Panc1 (cell line): ENCODE measurements at regions not wholly inside any gene's neighbourhood (a gene's known extent, or its start where the extent isn't known, plus 50 kb on each side); places are given as distances from the start of the nearest gene placed in this dataset.

Experiments used
- ATAC-seq: fragments of 200-7000 bp; cut with Tn5 transposase; 2 replicates; pipeline ENCODE4 v1.9.1; 2020; ENCODE audit warnings: mild to moderate bottlenecking, moderate library complexity
- BruUV-seq: library from RNA; stranded (reverse); fragments of 400-500 nt; replicated peaks from 2 replicates; lab custom pipeline; 2021; lab: Mats Ljungman, UMichigan
- CTCF ChIA-PET: fragments of 300-600 bp; sonication (Branson Sonifier 250); formaldehyde crosslinking; loops from one replicate; lab custom pipeline; 2022; ENCODE audit warnings: antibody characterized with exemption; lab: Charles Lee
- POLR2A ChIA-PET: fragments of 300-600 bp; sonication (Branson Sonifier 250); formaldehyde crosslinking; loops from one replicate; lab custom pipeline; 2022; ENCODE audit warnings: antibody characterized with exemption; lab: Charles Lee
- DNase-seq: peaks from one replicate; pipeline ENCODE4 v3.0.0-alpha.2; 2010; ENCODE audit warnings: low read depth, low spot score
- H3K27ac ChIP-seq: 2 replicates; pipeline ENCODE4 v1.5.1; 2011; ENCODE audit warnings: mild to moderate bottlenecking, low read length, inconsistent platforms
- H3K27me3 ChIP-seq: fragments of 200-500 bp; sonication (Bioruptor generic); 2 replicates; pipeline ENCODE4 v1.6.0; 2014; ENCODE audit warnings: low read length, inconsistent platforms; ENCODE audit not compliant: control insufficient read depth, insufficient read depth
- H3K36me3 ChIP-seq: fragments of 200-500 bp; sonication (Bioruptor generic); 2 replicates; pipeline ENCODE4 v1.5.1; 2014; ENCODE audit warnings: inconsistent platforms, mild to moderate bottlenecking, low read length, moderate library complexity; ENCODE audit not compliant: control insufficient read depth, insufficient read depth
- H3K4me1 ChIP-seq: 2 replicates; pipeline ENCODE4 v1.5.1; 2011; ENCODE audit warnings: inconsistent platforms, mild to moderate bottlenecking, low read length, moderate library complexity; ENCODE audit not compliant: control insufficient read depth, insufficient read depth
- H3K4me3 ChIP-seq, 2 experiments: 2 replicates each; pipeline ENCODE4 v1.5.1; 2011 to 2012; ENCODE audit warnings: low read depth in 2 of 2, low read length in 2 of 2, mild to moderate bottlenecking in 2 of 2, inconsistent platforms in 1 of 2, moderate library complexity in 1 of 2
- H3K9me3 ChIP-seq: fragments of 200-500 bp; sonication (Bioruptor generic); 2 replicates; pipeline ENCODE4 v1.5.1; 2014; ENCODE audit warnings: low read depth, mild to moderate bottlenecking, inconsistent platforms, low read length, moderate library complexity; ENCODE audit not compliant: control insufficient read depth, insufficient read depth
- POLR2AphosphoS5 ChIP-seq: IDR thresholded peaks from 2 replicates; pipeline ENCODE4 v1.6.1; 2012; ENCODE audit warnings: mild to moderate bottlenecking, low read depth, low read length, moderate library complexity
- SIN3A ChIP-seq: IDR thresholded peaks from 2 replicates; pipeline ENCODE4 v1.6.1; 2012; ENCODE audit warnings: low read depth, mild to moderate bottlenecking, low read length, moderate library complexity, borderline replicate concordance; ENCODE audit not compliant: insufficient read depth
- TCF7L2 ChIP-seq: IDR thresholded peaks from 2 replicates; pipeline ENCODE4 v1.6.1; 2011; ENCODE audit warnings: mild to moderate bottlenecking, low read depth, low read length, inconsistent platforms
- in situ Hi-C: cut with HindIII; loops from 2 replicates; pipeline ENCODE4 v1.10.0; 2016; ENCODE audit warnings: low sequenced_read_pairs, low pct_unique_long_range_greater_than_20kb
- intact Hi-C: fragments of 100-400 bp; cut with micrococcal nuclease; formaldehyde crosslinking; loops from one replicate; pipeline ENCODE4 v1.10.0; 2022; ENCODE audit not compliant: unreplicated experiment
- TF ChIP-seq, protein P1 (sequence below), 2 experiments: IDR thresholded peaks; 2 replicates each; pipeline ENCODE4 v1.6.1; 2011 to 2012; ENCODE audit warnings: low read depth in 2 of 2, control low read depth in 1 of 2, low read length in 1 of 2, mild to moderate bottlenecking in 1 of 2, moderate library complexity in 1 of 2; ENCODE audit not compliant: insufficient read depth in 1 of 2
- TF ChIP-seq, protein P2 (sequence below): fragments of 450-650 bp; IDR thresholded peaks from 2 replicates; pipeline ENCODE4 v1.5.1; 2017; ENCODE audit warnings: mild to moderate bottlenecking

DNA sequence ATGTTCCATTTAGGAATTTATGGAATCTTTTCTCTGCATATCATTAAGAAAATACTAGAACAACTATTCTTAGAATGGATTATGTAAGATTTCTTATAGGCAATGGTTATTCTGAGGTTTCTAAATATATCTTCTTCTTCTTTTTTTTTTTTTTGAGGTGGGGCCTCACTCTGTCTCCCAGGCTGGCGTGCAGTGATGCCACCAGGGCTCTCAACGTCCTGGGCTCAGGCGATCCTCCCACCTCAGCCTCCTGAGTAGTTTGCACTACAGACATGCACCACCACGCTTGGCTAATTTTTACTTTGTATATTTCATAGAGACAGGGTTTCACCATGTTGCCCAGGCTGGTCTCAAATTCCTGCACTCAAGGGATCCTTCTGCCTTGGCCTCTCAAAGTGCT is 137.2 kb downstream of the SREK1 start:
- Histone ChIP-seq H3K4me3 (no peak overlapping the region), H3K36me3 (no peaks in the 10 kb centered on the region), H3K27me3 (peaks cover 6% of the 10 kb centered on the region; the same call in 1 of the 2 replicates), H3K27ac (no peak overlapping the region), H3K4me1 (no peaks in the 10 kb centered on the region), H3K9me3 (no peaks in the 10 kb centered on the region)
- in situ Hi-C loops (no loop called here), intact Hi-C loops (no loop called here)
- no TSS peak for BruUV-seq
- DNase-seq (no peak), ATAC-seq (no peak)
- POLR2A ChIA-PET: no interaction called here
- CTCF ChIA-PET: no interaction called here
- TF ChIP-seq POLR2AphosphoS5: no peak
- TF ChIP-seq TCF7L2: no peak
- no peak for TF ChIP-seq SIN3A
- TF ChIP-seq, protein P1, sequence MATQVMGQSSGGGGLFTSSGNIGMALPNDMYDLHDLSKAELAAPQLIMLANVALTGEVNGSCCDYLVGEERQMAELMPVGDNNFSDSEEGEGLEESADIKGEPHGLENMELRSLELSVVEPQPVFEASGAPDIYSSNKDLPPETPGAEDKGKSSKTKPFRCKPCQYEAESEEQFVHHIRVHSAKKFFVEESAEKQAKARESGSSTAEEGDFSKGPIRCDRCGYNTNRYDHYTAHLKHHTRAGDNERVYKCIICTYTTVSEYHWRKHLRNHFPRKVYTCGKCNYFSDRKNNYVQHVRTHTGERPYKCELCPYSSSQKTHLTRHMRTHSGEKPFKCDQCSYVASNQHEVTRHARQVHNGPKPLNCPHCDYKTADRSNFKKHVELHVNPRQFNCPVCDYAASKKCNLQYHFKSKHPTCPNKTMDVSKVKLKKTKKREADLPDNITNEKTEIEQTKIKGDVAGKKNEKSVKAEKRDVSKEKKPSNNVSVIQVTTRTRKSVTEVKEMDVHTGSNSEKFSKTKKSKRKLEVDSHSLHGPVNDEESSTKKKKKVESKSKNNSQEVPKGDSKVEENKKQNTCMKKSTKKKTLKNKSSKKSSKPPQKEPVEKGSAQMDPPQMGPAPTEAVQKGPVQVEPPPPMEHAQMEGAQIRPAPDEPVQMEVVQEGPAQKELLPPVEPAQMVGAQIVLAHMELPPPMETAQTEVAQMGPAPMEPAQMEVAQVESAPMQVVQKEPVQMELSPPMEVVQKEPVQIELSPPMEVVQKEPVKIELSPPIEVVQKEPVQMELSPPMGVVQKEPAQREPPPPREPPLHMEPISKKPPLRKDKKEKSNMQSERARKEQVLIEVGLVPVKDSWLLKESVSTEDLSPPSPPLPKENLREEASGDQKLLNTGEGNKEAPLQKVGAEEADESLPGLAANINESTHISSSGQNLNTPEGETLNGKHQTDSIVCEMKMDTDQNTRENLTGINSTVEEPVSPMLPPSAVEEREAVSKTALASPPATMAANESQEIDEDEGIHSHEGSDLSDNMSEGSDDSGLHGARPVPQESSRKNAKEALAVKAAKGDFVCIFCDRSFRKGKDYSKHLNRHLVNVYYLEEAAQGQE (IDR thresholded peaks at IDR 0.05; ENCODE audit: insufficient read depth in 1 of 2, low read depth in 2 of 2, low read length in 1 of 2): no peak
- TF ChIP-seq, protein P2, sequence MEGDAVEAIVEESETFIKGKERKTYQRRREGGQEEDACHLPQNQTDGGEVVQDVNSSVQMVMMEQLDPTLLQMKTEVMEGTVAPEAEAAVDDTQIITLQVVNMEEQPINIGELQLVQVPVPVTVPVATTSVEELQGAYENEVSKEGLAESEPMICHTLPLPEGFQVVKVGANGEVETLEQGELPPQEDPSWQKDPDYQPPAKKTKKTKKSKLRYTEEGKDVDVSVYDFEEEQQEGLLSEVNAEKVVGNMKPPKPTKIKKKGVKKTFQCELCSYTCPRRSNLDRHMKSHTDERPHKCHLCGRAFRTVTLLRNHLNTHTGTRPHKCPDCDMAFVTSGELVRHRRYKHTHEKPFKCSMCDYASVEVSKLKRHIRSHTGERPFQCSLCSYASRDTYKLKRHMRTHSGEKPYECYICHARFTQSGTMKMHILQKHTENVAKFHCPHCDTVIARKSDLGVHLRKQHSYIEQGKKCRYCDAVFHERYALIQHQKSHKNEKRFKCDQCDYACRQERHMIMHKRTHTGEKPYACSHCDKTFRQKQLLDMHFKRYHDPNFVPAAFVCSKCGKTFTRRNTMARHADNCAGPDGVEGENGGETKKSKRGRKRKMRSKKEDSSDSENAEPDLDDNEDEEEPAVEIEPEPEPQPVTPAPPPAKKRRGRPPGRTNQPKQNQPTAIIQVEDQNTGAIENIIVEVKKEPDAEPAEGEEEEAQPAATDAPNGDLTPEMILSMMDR: no peak

DNA sequence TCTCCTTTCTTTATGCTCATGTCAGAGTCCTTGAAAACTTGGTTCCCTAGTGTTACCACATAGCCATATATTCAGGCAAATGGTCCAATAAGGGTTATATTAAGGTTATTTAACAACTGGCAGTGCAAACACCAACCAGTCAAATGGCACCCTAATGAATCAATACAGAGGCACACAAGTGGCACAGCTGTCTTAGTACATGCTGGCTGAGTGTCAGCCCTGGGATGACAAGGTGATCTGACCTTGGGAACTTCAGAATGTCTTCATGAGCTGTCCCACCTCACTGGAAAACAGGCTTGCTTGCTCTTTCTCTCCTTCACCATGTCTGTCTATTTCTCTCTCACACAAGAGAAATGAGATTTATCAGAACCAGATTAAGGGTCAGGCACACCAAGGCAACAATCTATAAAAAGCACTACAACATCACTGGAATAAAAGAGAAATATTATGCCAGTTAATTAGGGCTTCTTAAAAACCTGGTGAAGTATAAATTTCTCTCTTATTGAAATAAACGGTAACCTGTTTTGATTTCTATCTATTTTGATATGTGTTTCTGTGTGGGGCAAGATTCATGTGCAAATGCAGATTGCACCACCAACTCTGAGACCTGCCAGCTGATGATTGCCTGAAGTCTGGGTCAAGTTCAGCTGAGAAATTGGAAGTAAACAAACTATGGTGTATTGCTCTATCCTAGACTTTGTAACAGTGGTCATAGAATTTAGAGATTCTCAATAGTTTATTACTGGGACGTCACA is 140.7 kb downstream of the SREK1 start:
- ChIA-PET CTCF (no interaction called here), POLR2A (interaction anchor here (0.5 kb wide), 1 partner anchor 1142 kb away, joined by 4 read pairs; no protein-coding TSS in a partner anchor)
- no peak for ATAC-seq
- Histone ChIP-seq H3K27me3 (no peaks in the 10 kb centered on the region), H3K4me3 (no peak overlapping the region), H3K36me3 (no peaks in the 10 kb centered on the region), H3K27ac (no peak overlapping the region), H3K4me1 (no peaks in the 10 kb centered on the region), H3K9me3 (no peaks in the 10 kb centered on the region)
- in situ Hi-C loops (no loop called here), intact Hi-C loops (no loop called here)
- BruUV-seq: no TSS peak
- DNase-seq: no peak
- no peak for TF ChIP-seq POLR2AphosphoS5
- TF ChIP-seq, protein P1 (IDR thresholded peaks at IDR 0.05; ENCODE audit: insufficient read depth in 1 of 2, low read depth in 2 of 2, low read length in 1 of 2): no peak
- TF ChIP-seq, protein P2: no peak
- no peak for TF ChIP-seq SIN3A
